Central memory CD4-positive, alpha-beta T cell (primary cell): ENCODE measurements at regions not wholly inside any gene's neighbourhood (a gene's known extent, or its start where the extent isn't known, plus 50 kb on each side); places are given as distances from the start of the nearest gene placed in this dataset.
"Not testable (repeated sequence)": the region's sequence is repeated elsewhere in the genome, so short reads cannot be mapped to it uniquely, and the experiment has no call there.

Experiments used
- DNase-seq: peaks from one replicate; pipeline ENCODE4 v3.0.0; 2022

- DNase-seq: no peak
These were observed 52.0 kb upstream of the FYN start for GRCh38 chr6:111925296-111925695.

- DNase-seq: no peak
These were observed 53.6 kb upstream of the FYN start for GRCh38 chr6:111926731-111927302.

DNA sequence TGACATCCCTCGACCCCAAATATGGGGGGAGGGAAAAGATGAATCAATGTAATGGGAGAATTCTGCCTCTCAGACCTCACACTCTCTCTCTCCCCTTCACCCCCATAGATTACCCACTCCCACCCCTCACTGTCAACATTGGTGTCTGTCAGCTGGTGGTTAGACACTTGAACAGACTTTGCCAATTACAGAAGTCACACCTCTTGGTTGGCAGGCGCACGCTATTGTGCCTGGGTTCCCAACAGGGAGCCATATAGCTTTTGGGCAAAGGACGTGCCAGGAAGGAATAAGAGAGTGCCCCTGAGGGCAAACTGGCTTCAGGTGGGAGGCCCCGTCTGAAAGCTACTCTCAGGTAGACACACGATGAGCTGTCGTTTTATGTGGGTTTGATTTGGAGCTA lies 54.1 kb upstream of the FYN start:
- DNase-seq: no peak

DNA sequence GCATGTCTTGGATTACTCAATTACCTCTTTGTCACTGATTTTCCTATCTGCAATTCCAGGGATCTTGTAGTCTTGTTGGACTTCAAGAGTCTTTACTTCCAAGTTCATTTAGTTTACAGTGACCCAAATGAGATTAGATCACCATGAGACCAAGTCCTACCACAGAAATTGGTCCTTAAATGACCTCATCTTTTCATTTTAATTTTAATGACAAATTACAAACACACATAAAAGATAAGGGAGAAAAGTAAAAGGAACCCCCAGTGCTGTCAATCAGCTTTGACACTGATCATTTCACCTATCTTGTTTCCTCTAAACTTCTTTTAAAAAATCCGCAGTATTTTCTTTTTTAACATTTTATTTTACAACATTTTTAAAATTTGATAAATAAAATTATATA lies 54.9 kb upstream of the FYN start:
- DNase-seq: no peak

DNA sequence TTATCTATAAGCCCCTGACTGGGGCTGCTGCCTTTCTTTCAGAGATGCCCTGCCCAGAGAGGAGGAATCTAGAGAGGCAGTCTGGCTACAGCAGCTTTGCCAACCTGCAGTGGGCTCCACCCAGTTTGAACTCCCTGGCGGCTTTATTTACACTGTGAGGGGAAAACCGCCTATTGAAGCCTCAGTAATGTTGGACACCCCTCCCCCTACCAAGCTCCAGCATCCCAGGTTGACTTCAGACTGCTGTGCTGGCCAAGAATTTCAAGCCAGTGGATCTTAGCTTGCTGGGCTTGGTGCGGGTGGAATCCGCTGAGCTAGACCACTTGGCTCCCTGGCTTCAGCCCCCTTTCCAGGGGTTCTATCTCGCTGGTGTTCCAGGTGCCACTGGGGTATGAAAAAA lies 61.4 kb upstream of the FYN start:
- DNase-seq: not testable (repeated sequence)

DNA sequence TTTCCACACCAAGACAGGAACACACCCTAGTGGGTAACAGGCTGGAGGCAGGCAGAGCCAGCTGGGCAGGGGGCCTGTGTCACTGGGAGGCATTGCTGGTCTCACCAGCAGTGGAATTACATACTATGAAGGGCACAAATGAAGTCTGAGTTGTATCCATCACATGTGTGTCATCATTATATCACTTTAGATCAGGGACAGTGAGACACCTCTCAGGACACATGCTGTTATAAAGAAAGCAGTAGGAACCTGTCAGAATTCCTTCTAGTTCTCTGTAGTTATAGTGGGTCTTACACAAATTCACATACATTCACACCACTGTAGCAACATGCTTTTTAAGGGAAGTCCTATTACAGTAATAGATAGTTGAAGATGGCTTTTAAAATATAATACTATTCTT lies 63.5 kb upstream of the FYN start:
- DNase-seq: no peak

DNA sequence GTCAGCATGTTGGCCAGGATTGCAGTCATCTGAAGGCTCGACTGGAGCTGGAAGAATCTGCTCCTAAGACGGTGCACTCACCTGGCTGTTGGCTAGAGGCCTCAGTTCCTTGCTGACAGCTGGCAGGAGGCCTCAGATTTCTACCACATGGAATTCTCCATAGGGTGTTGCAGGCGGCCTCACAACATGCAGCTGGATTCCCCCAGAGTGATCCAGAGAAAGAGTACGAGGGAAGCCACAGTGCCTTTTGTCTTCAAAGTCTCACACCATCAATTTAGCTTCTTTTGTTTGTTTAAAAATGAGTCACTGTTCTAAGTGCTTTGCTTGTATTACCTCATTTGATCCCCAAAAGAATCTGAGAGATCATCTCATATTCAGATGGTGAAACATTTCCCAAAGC lies 65.5 kb upstream of the FYN start:
- no peak for DNase-seq

DNA sequence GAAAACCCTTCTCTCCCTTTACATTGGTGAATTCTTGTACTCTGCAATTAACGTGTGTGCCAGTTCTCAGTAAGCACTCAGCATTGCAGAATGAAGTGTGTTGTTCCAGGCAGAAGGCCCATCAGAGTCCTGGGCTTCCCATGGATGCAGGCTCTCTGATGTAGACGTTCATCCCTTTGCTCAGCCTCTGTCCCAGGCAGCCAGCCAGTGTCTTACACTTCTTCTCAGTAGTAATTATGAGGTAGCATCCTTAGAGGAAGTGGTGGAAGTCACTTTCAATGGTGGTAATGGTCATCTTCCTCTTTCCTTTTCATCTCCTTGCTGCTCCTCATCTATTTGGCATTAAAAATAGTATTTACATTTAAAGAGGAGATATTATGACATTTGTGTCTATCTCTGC lies 66.7 kb upstream of the FYN start:
- DNase-seq: no peak

- no peak for DNase-seq
These were observed 67.5 kb upstream of the FYN start for GRCh38 chr6:111940801-111941200.

GRCh38 chr6:111941686-111942330 lies 68.6 kb upstream of the FYN start:
- DNase-seq: no peak

GRCh38 chr6:111942561-111942960 lies 69.3 kb upstream of the FYN start:
- no peak for DNase-seq

DNA sequence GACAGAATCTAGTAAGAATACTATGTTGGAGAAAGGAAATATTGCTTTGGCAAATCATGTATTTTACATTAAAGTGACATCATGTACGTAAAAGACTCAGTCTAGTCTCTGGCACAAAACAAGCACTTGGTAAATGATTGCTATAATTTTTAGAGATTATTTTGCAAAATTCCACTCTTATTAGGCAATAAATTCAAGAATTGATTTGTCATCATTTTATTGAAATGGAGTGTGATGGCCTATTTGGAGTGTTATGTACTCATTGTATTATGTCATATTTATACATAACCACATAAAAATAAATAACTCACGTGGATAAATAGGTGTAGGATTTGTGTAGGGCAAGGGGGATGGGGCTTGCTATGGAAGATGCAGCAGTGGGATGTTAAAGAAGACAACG lies 70.0 kb upstream of the FYN start:
- no peak for DNase-seq

DNA sequence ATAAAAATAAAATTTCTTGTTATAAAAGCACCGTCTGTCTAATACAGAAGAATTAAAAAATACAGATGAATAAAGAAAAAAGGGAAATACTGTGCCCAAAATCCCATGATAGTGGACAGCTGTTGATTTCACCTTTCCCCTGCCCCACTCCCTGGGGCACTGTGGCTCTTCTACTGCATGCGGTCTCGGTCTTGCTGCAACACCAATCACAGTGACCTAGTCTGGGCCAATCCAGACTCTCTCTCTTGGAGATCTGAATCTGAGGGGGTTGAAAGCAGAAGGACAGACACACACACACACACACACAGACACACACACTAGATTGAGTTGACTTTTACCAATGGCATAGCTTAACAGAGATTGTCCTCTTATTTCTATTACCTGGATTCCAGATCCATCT lies 70.5 kb upstream of the FYN start:
- DNase-seq: no peak

- no peak for DNase-seq
These were observed 71.3 kb upstream of the FYN start for GRCh38 chr6:111944541-111944940.

GRCh38 chr6:111949546-111949945 lies 76.3 kb upstream of the FYN start:
- no peak for DNase-seq

- not testable (repeated sequence) for DNase-seq
These were observed 76.7 kb upstream of the FYN start for GRCh38 chr6:111949984-111950383.

GRCh38 chr6:111950661-111951496 lies 77.6 kb upstream of the FYN start:
- no peak for DNase-seq

DNA sequence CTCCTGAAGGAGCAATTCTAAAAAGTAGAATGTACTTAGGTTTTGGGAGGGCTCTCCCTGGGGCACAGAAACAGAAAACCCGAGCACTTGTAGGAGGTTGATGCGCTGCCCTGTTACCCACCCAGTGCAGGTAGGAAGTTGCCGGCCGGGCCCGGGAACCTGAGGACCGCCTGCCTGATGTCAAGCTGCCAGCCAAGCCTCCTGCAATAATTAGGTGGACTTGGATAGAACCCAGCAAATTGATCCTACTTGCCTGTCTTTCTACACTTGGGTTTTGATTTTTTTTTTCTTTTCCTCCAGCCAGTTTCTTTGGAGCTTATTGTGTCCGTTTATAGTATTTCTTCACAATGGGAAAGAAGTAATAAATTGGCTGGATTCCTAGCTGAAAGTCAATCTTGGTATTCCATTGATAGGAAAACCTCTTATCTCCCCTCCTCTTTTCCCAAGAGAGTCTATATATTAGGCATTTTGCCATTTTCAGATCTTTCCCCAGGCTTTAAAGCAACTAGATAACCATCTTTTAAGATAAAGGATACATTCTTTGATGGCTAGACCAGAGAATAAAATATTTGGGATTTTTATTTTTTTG lies 78.3 kb upstream of the FYN start:
- DNase-seq: no peak

DNA sequence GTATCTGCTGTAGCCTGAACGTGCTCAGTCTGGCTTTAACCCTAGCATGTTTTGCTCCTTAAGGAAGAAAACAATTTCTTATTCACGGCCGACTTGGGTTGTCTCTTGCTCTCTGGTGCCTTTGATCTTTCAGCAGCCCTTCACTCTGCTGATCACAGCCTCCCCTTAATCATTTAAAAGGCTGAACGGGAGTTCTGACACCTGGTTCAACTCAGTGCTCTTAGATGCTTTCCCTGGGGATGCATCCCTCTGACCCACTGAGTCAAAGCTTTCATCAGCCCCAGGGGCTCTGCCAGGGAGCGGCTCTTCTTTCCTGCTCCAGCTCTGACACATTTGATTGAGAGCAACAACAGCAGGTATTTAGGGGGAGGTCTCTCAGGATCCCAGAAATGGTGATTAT lies 79.0 kb upstream of the FYN start:
- no peak for DNase-seq

DNA sequence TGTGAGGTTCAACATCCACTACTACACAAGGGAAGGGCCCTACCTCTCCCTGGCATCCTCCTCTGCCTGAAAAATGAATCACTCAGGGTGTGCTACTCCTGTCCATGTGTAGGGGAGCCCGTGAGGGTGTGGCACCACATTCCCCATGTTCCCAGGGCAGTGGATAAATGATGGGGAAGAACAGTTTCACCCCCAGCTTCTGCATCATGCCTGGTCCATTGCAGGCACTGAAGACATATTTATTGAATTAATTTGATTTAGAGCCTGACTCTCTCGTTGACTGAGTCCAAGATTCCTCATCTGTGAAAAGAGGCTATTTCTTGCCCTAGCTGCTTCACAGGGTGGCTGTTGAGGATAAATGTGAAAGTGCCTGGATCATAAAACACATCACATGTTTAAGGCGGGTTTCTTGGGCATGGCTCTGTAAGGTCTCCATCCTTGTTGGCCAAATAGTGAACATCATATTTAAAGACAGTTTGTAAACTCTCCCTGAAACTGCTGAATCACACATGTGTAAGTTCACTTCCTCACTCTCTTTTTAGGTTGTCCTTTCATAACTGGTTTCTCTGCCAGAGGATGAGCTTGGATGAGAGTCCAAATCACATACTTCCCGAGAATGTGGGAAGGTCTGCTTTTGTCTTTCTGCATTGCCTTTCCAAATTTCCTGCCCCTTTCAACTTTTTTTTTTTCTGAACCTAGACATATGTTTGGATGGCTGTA lies 79.7 kb upstream of the FYN start:
- no peak for DNase-seq

GRCh38 chr6:111956098-111956497 lies 82.8 kb upstream of the FYN start:
- no peak for DNase-seq

DNA sequence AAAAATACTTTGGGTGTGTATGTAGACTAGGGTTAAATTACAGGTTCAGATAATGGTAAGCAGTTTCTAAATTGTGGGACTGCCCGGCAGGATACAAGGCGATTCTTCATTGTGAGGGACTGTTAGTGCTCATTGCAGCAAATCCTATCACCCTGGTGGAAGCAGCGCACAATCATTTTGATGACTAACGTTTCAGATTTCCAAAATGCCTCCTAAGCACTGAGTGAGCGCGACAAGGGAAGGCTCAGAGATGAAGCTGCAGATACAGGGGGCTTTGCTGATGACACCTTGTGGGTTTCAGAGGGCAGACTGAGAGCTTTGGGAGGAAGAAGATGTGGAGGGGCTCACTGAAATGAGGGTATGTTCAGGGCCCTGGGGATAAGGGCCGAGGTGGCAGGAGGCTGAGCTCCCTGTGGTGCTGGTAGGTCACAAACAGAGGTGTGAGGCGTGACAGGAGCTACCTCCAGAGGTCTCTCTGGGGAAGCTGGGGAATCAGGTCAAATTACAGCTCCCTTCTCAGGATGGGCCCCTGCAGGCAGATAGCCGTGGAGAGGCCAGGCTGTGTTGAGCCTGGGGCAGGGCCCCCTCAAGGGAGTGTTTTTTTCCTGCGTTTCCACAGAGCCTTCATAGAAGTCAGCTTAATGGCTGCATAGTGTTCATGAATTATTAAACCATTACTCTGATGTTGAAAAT lies 84.5 kb upstream of the FYN start:
- DNase-seq: no peak

GRCh38 chr6:111958534-111958933 lies 85.3 kb upstream of the FYN start:
- no peak for DNase-seq
